Parathyroid adenoma (tissue), 2 donors: ENCODE measurements at regions not wholly inside any gene's neighbourhood (a gene's known extent, or its start where the extent isn't known, plus 50 kb on each side); places are given as distances from the start of the nearest gene placed in this dataset.

Source experiments
- H2AFZ ChIP-seq: fragments of 300-600 bp; sonication (generic); one replicate; pipeline ENCODE4 v1.7.0; 2017; ENCODE audit warnings: antibody characterized with exemption, mild to moderate bottlenecking
- H3K27ac ChIP-seq: fragments of 300-600 bp; sonication (generic); one replicate; pipeline ENCODE4 v1.7.0; 2017
- H3K27me3 ChIP-seq: fragments of 300-600 bp; sonication (generic); one replicate; pipeline ENCODE4 v1.7.0; 2017; ENCODE audit warnings: low read length; ENCODE audit not compliant: control insufficient read depth, insufficient read depth
- H3K36me3 ChIP-seq: fragments of 300-600 bp; sonication (generic); one replicate; pipeline ENCODE4 v1.7.0; 2017; ENCODE audit warnings: low read length; ENCODE audit not compliant: control insufficient read depth, insufficient read depth
- H3K4me1 ChIP-seq: fragments of 300-600 bp; sonication (generic); one replicate; pipeline ENCODE4 v1.7.0; 2017; ENCODE audit warnings: control low read depth
- H3K4me2 ChIP-seq: fragments of 300-600 bp; sonication (generic); one replicate; pipeline ENCODE4 v1.7.0; 2017; ENCODE audit warnings: low read length
- H3K4me3 ChIP-seq: fragments of 300-600 bp; sonication (generic); one replicate; pipeline ENCODE4 v1.7.0; 2017; ENCODE audit warnings: low read depth, low read length
- H3K79me2 ChIP-seq: fragments of 300-600 bp; sonication (generic); one replicate; pipeline ENCODE4 v1.7.0; 2017; ENCODE audit warnings: control low read depth
- H3K9ac ChIP-seq: fragments of 300-600 bp; sonication (generic); one replicate; pipeline ENCODE4 v1.7.0; 2017; ENCODE audit warnings: mild to moderate bottlenecking
- H3K9me3 ChIP-seq: fragments of 300-600 bp; sonication (generic); one replicate; pipeline ENCODE4 v1.7.0; 2017; ENCODE audit warnings: low read length; ENCODE audit not compliant: control insufficient read depth
- CTCF ChIP-seq: fragments of 300-600 bp; sonication (generic); IDR thresholded peaks from one replicate; pipeline ENCODE4 v1.7.0; 2017; ENCODE audit warnings: antibody characterized with exemption, mild to moderate bottlenecking
- donor health status: primary hyperparathyroidism.

GRCh38 chr5:36523926-36524325, 82.5 kb upstream of the SLC1A3 start:
- Histone ChIP-seq H3K79me2 (no peaks in the 10 kb centered on the region), H3K36me3 (no peaks in the 10 kb centered on the region), H2AFZ (no peak overlapping the region), H3K9me3 (no peaks in the 10 kb centered on the region), H3K9ac (no peak overlapping the region), H3K4me3 (no peak overlapping the region), H3K4me2 (no peak overlapping the region), H3K4me1 (no peaks in the 10 kb centered on the region), H3K27ac (no peak overlapping the region), H3K27me3 (no peaks in the 10 kb centered on the region)
- no peak for TF ChIP-seq CTCF

GRCh38 chr5:36526537-36526936, 79.9 kb upstream of the SLC1A3 start:
- Histone ChIP-seq H3K9ac (no peak overlapping the region), H3K27me3 (no peaks in the 10 kb centered on the region), H3K9me3 (no peaks in the 10 kb centered on the region), H3K36me3 (no peaks in the 10 kb centered on the region), H3K4me1 (no peaks in the 10 kb centered on the region), H3K27ac (no peak overlapping the region), H3K4me2 (no peak overlapping the region), H3K4me3 (no peak overlapping the region), H2AFZ (no peak overlapping the region), H3K79me2 (no peaks in the 10 kb centered on the region)
- TF ChIP-seq CTCF: no peak

GRCh38 chr5:36528588-36528987, 77.8 kb upstream of the SLC1A3 start:
- H3K4me2 ChIP-seq: no peak overlapping the region
- no peak overlapping the region for H3K27ac ChIP-seq
- H3K36me3 ChIP-seq: no peaks in the 10 kb centered on the region
- H3K4me1 ChIP-seq: no peaks in the 10 kb centered on the region
- H3K4me3 ChIP-seq: no peak overlapping the region
- no peaks in the 10 kb centered on the region for H3K27me3 ChIP-seq
- no peak for TF ChIP-seq CTCF
- H3K9me3 ChIP-seq: no peaks in the 10 kb centered on the region
- H3K9ac ChIP-seq: no peak overlapping the region
- no peak overlapping the region for H2AFZ ChIP-seq
- H3K79me2 ChIP-seq: no peaks in the 10 kb centered on the region

GRCh38 chr5:36529142-36529541, 77.3 kb upstream of the SLC1A3 start:
- H3K36me3 ChIP-seq: no peaks in the 10 kb centered on the region
- H3K27me3 ChIP-seq: no peaks in the 10 kb centered on the region
- no peak overlapping the region for H2AFZ ChIP-seq
- H3K27ac ChIP-seq: no peak overlapping the region
- no peaks in the 10 kb centered on the region for H3K4me1 ChIP-seq
- H3K4me3 ChIP-seq: no peak overlapping the region
- no peak for TF ChIP-seq CTCF
- H3K9ac ChIP-seq: no peak overlapping the region
- no peaks in the 10 kb centered on the region for H3K79me2 ChIP-seq
- H3K4me2 ChIP-seq: no peak overlapping the region
- H3K9me3 ChIP-seq: no peaks in the 10 kb centered on the region

GRCh38 chr5:36530215-36530614, 76.2 kb upstream of the SLC1A3 start:
- Histone ChIP-seq H3K27ac (no peak overlapping the region), H3K27me3 (no peaks in the 10 kb centered on the region), H3K9me3 (no peaks in the 10 kb centered on the region), H3K4me1 (no peaks in the 10 kb centered on the region), H3K79me2 (no peaks in the 10 kb centered on the region), H3K4me3 (no peak overlapping the region), H3K4me2 (no peak overlapping the region), H3K36me3 (no peaks in the 10 kb centered on the region), H3K9ac (no peak overlapping the region), H2AFZ (no peak overlapping the region)
- TF ChIP-seq CTCF: no peak
